BJ (cell line): ENCODE measurements at regions not wholly inside any gene's neighbourhood (a gene's known extent, or its start where the extent isn't known, plus 50 kb on each side); places are given as distances from the start of the nearest gene placed in this dataset.
A peak's percentile ranks its signal among the peaks of the same experiment; 100 is the strongest.

Source experiments
- CTCF ChIA-PET: fragments of 350-600 bp; formaldehyde crosslinking; extraction: SDS; loops from one replicate; lab custom pipeline; 2021; ENCODE audit warnings: antibody characterized with exemption, inconsistent platforms; lab: Yijun Ruan, JAX
- POLR2A ChIA-PET: fragments of 300-600 bp; sonication (Branson Sonifier 250); formaldehyde crosslinking; extraction: SDS; loops from one replicate; lab custom pipeline; 2021; ENCODE audit warnings: antibody characterized with exemption; lab: Charles Lee
- DNase-seq: peaks from one replicate; pipeline ENCODE4 v3.0.0-alpha.2; 2011; ENCODE audit warnings: low read depth
- H3K27me3 ChIP-seq: 2 replicates; pipeline ENCODE4 v1.6.0; 2011; ENCODE audit warnings: low read length; ENCODE audit not compliant: control insufficient read depth, insufficient read depth
- H3K36me3 ChIP-seq: 2 replicates; pipeline ENCODE4 v1.5.1; 2011; ENCODE audit warnings: low read length; ENCODE audit not compliant: control insufficient read depth, insufficient read depth
- H3K4me3 ChIP-seq: 2 replicates; pipeline ENCODE4 v1.5.1; 2011; ENCODE audit warnings: low read depth, mild to moderate bottlenecking, control low read depth, low read length
- TF ChIP-seq, protein P1 (sequence below): IDR thresholded peaks from 2 replicates; pipeline ENCODE4 v1.5.1; 2011; ENCODE audit warnings: low read depth, mild to moderate bottlenecking, control low read depth, inconsistent platforms, low read length, moderate library complexity; ENCODE audit not compliant: insufficient read depth

DNA sequence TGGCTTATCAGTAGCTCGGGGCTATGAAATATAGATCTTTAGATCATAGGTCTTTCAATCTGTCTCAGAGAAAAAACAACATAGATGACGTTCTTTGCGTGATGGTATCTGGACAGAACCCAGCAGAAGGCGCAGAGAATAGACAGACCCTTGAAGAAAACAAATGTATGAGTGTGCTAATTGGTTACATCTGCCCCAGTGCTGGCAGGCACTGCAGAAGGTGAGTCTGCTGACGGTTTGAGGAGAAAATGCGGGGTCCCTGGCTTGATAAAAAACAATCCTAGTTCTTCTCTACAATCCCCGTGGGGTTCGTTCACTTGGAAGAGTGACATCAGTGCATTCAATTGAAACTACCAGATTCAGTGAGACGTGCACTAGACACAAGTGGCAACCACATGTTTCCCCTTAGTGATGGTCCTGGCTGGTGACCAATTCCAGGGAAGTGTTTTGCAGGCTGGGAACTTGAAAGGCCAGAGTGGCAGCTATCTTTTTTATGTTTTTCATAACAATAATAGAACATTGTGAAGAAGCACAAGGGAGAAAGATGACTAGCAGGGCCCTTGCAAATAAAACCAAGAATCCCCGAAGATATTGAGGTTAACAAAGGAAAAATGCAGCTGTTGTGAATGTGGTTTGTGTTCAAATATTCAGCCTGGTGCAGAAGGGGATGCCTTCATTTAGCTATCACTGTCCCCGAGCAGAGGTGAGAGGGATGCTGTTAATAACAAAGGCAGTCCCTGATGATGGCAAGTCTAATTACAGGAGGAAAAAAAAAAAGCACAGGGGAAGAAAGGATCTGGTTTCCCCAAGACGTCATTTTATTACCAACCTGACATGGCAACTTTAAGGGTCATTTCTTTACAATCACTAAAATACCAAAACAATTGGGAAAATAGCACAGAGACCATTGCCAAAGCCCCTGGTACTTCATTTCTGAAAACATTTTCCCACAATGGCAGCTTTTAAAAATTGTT, 337.6 kb upstream of the FIGN start:
- TF ChIP-seq, protein P1, sequence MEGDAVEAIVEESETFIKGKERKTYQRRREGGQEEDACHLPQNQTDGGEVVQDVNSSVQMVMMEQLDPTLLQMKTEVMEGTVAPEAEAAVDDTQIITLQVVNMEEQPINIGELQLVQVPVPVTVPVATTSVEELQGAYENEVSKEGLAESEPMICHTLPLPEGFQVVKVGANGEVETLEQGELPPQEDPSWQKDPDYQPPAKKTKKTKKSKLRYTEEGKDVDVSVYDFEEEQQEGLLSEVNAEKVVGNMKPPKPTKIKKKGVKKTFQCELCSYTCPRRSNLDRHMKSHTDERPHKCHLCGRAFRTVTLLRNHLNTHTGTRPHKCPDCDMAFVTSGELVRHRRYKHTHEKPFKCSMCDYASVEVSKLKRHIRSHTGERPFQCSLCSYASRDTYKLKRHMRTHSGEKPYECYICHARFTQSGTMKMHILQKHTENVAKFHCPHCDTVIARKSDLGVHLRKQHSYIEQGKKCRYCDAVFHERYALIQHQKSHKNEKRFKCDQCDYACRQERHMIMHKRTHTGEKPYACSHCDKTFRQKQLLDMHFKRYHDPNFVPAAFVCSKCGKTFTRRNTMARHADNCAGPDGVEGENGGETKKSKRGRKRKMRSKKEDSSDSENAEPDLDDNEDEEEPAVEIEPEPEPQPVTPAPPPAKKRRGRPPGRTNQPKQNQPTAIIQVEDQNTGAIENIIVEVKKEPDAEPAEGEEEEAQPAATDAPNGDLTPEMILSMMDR: no peak
- ChIA-PET CTCF (no interaction called here), POLR2A (no interaction called here)
- DNase-seq: peak; percentile 11
- no peaks in the 10 kb centered on the region for H3K27me3 ChIP-seq
- H3K36me3 ChIP-seq: no peaks in the 10 kb centered on the region
- H3K4me3 ChIP-seq: no peak overlapping the region

GRCh38 chr2:164069540-164069939, 333.7 kb upstream of the FIGN start:
- DNase-seq: no peak
- no peaks in the 10 kb centered on the region for H3K36me3 ChIP-seq
- POLR2A ChIA-PET: no interaction called here

DNA sequence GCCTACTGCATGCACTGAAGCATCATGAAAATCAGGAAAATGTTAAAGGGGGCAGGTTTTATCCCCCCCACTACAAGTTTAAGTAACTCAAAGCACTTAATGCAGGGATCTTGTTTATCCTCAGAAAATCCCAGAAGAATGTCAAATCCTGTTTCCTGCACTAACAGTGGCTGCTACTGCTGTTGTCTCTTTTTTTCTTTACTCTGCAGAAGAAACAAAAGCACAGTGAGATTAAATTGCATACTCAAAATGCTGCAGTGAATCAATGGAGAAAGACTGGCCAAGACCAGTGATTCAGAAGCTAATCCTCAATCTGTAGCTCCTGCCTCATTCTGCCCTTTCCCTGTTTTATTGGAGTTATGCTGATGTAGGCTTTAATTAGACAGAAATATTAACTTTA, 332.3 kb upstream of the FIGN start:
- TF ChIP-seq, protein P1: no peak
- no peak overlapping the region for H3K4me3 ChIP-seq
- H3K27me3 ChIP-seq: no peaks in the 10 kb centered on the region
- no peak for DNase-seq
- no peaks in the 10 kb centered on the region for H3K36me3 ChIP-seq
- ChIA-PET POLR2A (no interaction called here), CTCF (no interaction called here)

More at GRCh38 chr2:164069540-164069939, 333.7 kb upstream of the FIGN start:
- no peak overlapping the region for H3K4me3 ChIP-seq
- CTCF ChIA-PET: interaction anchor here (0.7 to 1.5 kb wide), 3 partner anchors 8 to 13 kb away, joined by 3 to 4 read pairs (median 3); no protein-coding TSS in a partner anchor
- TF ChIP-seq, protein P1: no peak
- H3K27me3 ChIP-seq: no peaks in the 10 kb centered on the region

GRCh38 chr2:164066095-164066494, 330.3 kb upstream of the FIGN start:
- H3K4me3 ChIP-seq: no peak overlapping the region
- ChIA-PET POLR2A (no interaction called here), CTCF (interaction anchor here (0.8 kb wide), 1 partner anchor 8 kb away, joined by 3 read pairs; no protein-coding TSS in a partner anchor)
- DNase-seq: no peak
- H3K27me3 ChIP-seq: no peaks in the 10 kb centered on the region
- H3K36me3 ChIP-seq: no peaks in the 10 kb centered on the region
- TF ChIP-seq, protein P1: no peak

GRCh38 chr2:164065038-164065437, 329.2 kb upstream of the FIGN start:
- CTCF ChIA-PET: interaction anchor here (0.6 kb wide), 1 partner anchor 266 kb away, joined by 4 read pairs; no protein-coding TSS in a partner anchor
- H3K4me3 ChIP-seq: no peak overlapping the region
- TF ChIP-seq, protein P1: no peak
- DNase-seq: no peak
- POLR2A ChIA-PET: no interaction called here
- H3K27me3 ChIP-seq: no peaks in the 10 kb centered on the region
- no peaks in the 10 kb centered on the region for H3K36me3 ChIP-seq
